Activated T-helper 1 cell treated with anti-CD3 and anti-CD28 coated beads, Interleukin-12 subunit alpha, Interleukin-12 subunit beta, Interleukin-2, Interleukin-4 antibody, amounts not matched to agents 30 ng/mL and 10 ng/mL and 1 ng/mL, durations not matched to agents 14 hours and 24 hours and 36 hours (primary cell): ENCODE measurements at regions not wholly inside any gene's neighbourhood (a gene's known extent, or its start where the extent isn't known, plus 50 kb on each side); places are given as distances from the start of the nearest gene placed in this dataset.

Source experiments
- DNase-seq: peaks from one replicate; pipeline ENCODE4 v3.0.0; 2021; ENCODE audit warnings: low spot score
- H3K27ac Mint-ChIP-seq: one replicate; pipeline ENCODE4 v1.8.0; 2021; ENCODE audit warnings: mild to moderate bottlenecking, mixed read lengths
- H3K27me3 Mint-ChIP-seq: one replicate; pipeline ENCODE4 v1.8.0; 2022; ENCODE audit warnings: mild to moderate bottlenecking, moderate library complexity, mixed read lengths; ENCODE audit not compliant: insufficient read depth
- H3K36me3 Mint-ChIP-seq: one replicate; pipeline ENCODE4 v1.8.0; 2021; ENCODE audit warnings: low read depth, mixed read lengths
- H3K4me1 Mint-ChIP-seq: one replicate; pipeline ENCODE4 v1.8.0; 2021; ENCODE audit warnings: low read depth, mixed read lengths
- H3K4me3 Mint-ChIP-seq: one replicate; pipeline ENCODE4 v1.8.0; 2021; ENCODE audit warnings: mild to moderate bottlenecking, moderate library complexity, mixed read lengths
- H3K9me3 Mint-ChIP-seq: one replicate; pipeline ENCODE4 v1.8.0; 2021; ENCODE audit warnings: mixed read lengths
- intact Hi-C: fragments of 100-400 bp; cut with micrococcal nuclease; formaldehyde crosslinking; loops from one replicate; pipeline ENCODE4 v1.15.1; 2024

- Mint-ChIP-seq H3K4me3 (no peak overlapping the region), H3K27ac (no peak overlapping the region), H3K9me3 (no peaks in the 10 kb centered on the region), H3K36me3 (no peaks in the 10 kb centered on the region), H3K4me1 (no peaks in the 10 kb centered on the region), H3K27me3 (no peaks in the 10 kb centered on the region)
- intact Hi-C loops = no loop called here
- no peak for DNase-seq
These were observed 127.4 kb upstream of the CADM1 start for GRCh38 chr11:115631609-115632008.

GRCh38 chr11:115630214-115630613, 126.0 kb upstream of the CADM1 start:
- Mint-ChIP-seq H3K36me3 (no peaks in the 10 kb centered on the region), H3K4me3 (no peak overlapping the region), H3K9me3 (no peaks in the 10 kb centered on the region), H3K4me1 (no peaks in the 10 kb centered on the region), H3K27ac (no peak overlapping the region), H3K27me3 (no peaks in the 10 kb centered on the region)
- intact Hi-C loops = no loop called here
- no peak for DNase-seq

DNA sequence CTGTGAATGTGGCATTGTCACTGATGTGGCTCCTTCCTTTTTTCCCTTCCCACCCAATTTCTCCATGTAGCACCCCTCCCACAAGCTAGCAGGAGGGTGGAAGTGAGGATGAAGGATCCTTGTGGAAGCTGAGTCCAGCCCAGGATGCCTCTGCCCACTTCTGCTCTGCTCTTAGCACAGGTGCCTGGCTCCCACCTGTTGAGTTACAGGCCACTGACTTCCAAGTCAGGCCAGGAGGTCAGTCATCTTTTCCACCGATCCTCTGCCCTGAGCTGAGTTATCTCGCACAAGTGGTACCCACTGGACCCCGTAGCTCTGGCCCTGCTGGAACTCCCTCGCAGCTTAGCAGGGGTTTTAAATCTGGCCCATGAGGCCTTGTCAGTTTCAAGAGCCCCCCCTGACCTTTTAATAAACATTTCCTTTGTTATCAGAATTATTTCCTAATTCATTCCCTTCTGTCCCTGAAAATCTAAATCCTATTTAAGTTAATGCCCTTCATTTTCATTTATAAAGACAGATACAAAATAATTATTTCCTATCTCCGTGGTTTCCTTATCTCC, 125.3 kb upstream of the CADM1 start:
- intact Hi-C loops = no loop called here
- Mint-ChIP-seq H3K27me3 (no peaks in the 10 kb centered on the region), H3K36me3 (no peaks in the 10 kb centered on the region), H3K4me3 (no peak overlapping the region), H3K9me3 (no peaks in the 10 kb centered on the region), H3K27ac (no peak overlapping the region), H3K4me1 (no peaks in the 10 kb centered on the region)
- no peak for DNase-seq

DNA sequence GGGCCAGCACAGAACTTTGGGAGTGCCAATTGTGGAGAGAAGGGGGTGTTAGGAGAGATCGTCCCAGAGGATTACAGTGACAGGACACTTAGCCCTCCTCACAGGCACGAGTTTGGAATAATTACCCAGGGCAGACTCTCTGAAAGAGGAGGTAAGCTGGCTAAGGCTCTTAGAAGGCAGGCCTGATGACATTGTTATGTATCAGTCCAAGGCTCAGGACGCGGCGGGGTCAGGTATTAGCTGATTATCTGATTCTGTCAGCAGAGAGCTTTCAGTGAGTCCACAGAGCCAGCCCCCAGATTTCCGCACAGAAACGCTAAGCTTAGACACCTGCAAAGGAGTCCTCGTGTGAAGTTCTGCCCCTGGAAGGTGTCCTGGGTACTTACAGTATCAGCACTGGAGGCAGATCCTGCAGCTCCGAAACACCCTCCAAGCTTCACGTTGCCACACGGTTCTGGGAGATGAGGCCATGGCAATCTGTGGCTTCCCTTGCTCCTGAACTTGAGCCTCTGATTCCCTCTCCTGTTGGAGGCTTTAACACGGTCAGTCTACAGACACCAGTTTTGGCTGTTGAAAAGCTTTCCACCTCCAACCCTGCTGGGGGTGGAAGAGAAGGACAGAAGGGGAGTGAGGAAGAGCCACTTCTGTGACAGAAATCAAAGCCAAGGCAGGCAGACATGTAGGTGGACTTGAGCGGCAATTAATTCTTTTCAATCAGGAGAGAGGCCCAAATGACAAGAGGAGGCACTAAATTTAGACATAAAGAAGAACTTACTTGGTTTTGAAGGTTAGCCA, 123.6 kb upstream of the CADM1 start:
- no peaks in the 10 kb centered on the region for H3K27me3 Mint-ChIP-seq
- H3K4me1 Mint-ChIP-seq = no peaks in the 10 kb centered on the region
- H3K4me3 Mint-ChIP-seq = no peak overlapping the region
- intact Hi-C loops = no loop called here
- H3K9me3 Mint-ChIP-seq = no peaks in the 10 kb centered on the region
- H3K27ac Mint-ChIP-seq = no peak overlapping the region
- DNase-seq = no peak
- H3K36me3 Mint-ChIP-seq = no peaks in the 10 kb centered on the region

- Mint-ChIP-seq H3K4me1 (no peaks in the 10 kb centered on the region), H3K27ac (no peak overlapping the region), H3K27me3 (no peaks in the 10 kb centered on the region), H3K4me3 (no peak overlapping the region), H3K9me3 (no peaks in the 10 kb centered on the region), H3K36me3 (no peaks in the 10 kb centered on the region)
- DNase-seq = no peak
- intact Hi-C loops = no loop called here
These were observed 122.9 kb upstream of the CADM1 start for GRCh38 chr11:115627071-115627470.

DNA sequence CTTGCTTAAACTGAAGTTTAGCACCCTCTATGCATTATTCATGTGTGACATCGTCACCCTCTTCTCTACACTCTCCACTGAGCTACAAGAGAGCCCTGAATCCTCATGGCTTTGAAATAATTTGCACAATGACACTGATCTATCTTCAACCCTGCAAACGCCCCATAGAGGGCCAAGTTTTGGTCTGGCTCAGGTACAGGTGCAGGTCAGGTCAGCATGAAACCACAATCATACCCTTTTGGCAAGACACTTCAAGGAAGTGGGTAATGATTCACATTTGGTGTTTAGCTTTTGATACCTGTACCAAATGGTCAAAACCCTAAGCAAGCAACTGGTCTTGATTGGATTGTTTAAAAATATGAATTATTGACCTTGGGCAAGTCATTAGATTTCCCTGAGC, 122.2 kb upstream of the CADM1 start:
- Mint-ChIP-seq H3K4me1 (no peaks in the 10 kb centered on the region), H3K9me3 (no peaks in the 10 kb centered on the region), H3K27ac (no peak overlapping the region), H3K4me3 (no peak overlapping the region), H3K36me3 (no peaks in the 10 kb centered on the region), H3K27me3 (no peaks in the 10 kb centered on the region)
- intact Hi-C loops = no loop called here
- DNase-seq = no peak

DNA sequence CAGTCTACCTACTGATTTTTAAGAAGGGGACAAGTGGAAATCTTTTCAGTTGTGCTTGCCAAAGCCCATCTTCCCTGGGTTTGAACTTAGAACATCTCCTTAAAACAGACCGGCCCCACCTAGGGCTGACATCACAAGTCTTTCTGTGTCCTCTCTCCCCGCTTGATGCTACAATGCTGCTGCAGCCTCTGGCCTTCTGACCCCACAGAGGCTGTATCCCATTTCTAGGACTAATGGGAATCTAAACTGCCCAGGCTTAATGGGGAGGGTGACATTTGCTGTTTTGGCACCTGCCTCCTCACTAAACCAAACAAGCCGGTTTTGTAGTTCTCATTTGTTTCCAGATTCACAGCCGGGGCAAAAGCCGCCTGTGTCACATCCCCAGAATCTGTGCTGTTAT, 121.3 kb upstream of the CADM1 start:
- intact Hi-C loops = no loop called here
- Mint-ChIP-seq H3K36me3 (no peaks in the 10 kb centered on the region), H3K4me3 (no peak overlapping the region), H3K4me1 (no peaks in the 10 kb centered on the region), H3K27me3 (no peaks in the 10 kb centered on the region), H3K27ac (no peak overlapping the region), H3K9me3 (no peaks in the 10 kb centered on the region)
- no peak for DNase-seq

DNA sequence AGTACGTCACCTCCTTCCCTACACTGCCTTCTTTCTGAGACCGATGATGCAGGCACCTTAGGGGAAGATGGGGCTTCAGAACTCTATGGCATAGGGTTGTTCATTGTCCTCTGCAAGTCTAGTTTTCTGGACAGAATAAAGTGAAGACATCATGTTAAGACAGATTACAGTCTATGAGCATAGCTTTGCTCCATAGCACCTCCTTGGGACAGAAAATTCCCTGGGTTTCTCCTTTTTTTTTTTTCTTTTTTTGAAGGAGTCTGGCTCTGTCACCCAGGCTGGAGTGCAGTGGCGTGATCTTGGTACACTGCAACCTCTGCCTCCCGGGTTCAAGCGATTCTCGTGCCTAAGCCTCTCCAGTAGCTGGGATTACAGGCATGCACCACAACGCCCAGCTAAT, 119.8 kb upstream of the CADM1 start:
- intact Hi-C loops = no loop called here

GRCh38 chr11:115623021-115623451, 118.8 kb upstream of the CADM1 start:
- H3K4me3 Mint-ChIP-seq = no peak overlapping the region
- no peaks in the 10 kb centered on the region for H3K27me3 Mint-ChIP-seq
- H3K9me3 Mint-ChIP-seq = no peaks in the 10 kb centered on the region
- intact Hi-C loops = no loop called here
- no peaks in the 10 kb centered on the region for H3K36me3 Mint-ChIP-seq
- no peak for DNase-seq
- H3K27ac Mint-ChIP-seq = no peak overlapping the region
- no peaks in the 10 kb centered on the region for H3K4me1 Mint-ChIP-seq

More for the DNA sequence above, 119.8 kb upstream of the CADM1 start:
- H3K4me3 Mint-ChIP-seq = no peak overlapping the region
- H3K27me3 Mint-ChIP-seq = no peaks in the 10 kb centered on the region
- no peaks in the 10 kb centered on the region for H3K9me3 Mint-ChIP-seq
- no peak overlapping the region for H3K27ac Mint-ChIP-seq
- H3K4me1 Mint-ChIP-seq = no peaks in the 10 kb centered on the region
- H3K36me3 Mint-ChIP-seq = no peaks in the 10 kb centered on the region
- no peak for DNase-seq

- Mint-ChIP-seq H3K27me3 (no peaks in the 10 kb centered on the region), H3K4me3 (no peak overlapping the region), H3K36me3 (no peaks in the 10 kb centered on the region), H3K4me1 (no peaks in the 10 kb centered on the region), H3K9me3 (no peaks in the 10 kb centered on the region), H3K27ac (no peak overlapping the region)
- no peak for DNase-seq
- intact Hi-C loops = no loop called here
These were observed 114.2 kb upstream of the CADM1 start for GRCh38 chr11:115618428-115618827.

GRCh38 chr11:115617767-115618166, 113.6 kb upstream of the CADM1 start:
- Mint-ChIP-seq H3K4me1 (no peaks in the 10 kb centered on the region), H3K27me3 (no peaks in the 10 kb centered on the region), H3K27ac (no peak overlapping the region), H3K36me3 (no peaks in the 10 kb centered on the region), H3K9me3 (no peaks in the 10 kb centered on the region), H3K4me3 (no peak overlapping the region)
- intact Hi-C loops = no loop called here
- DNase-seq = no peak

GRCh38 chr11:115616971-115617370, 112.8 kb upstream of the CADM1 start:
- no peak overlapping the region for H3K4me3 Mint-ChIP-seq
- no peaks in the 10 kb centered on the region for H3K4me1 Mint-ChIP-seq
- intact Hi-C loops = no loop called here
- H3K27ac Mint-ChIP-seq = no peak overlapping the region
- DNase-seq = no peak
- H3K27me3 Mint-ChIP-seq = no peaks in the 10 kb centered on the region
- H3K36me3 Mint-ChIP-seq = no peaks in the 10 kb centered on the region
- H3K9me3 Mint-ChIP-seq = no peaks in the 10 kb centered on the region

GRCh38 chr11:115613986-115614632, 109.9 kb upstream of the CADM1 start:
- Mint-ChIP-seq H3K9me3 (no peaks in the 10 kb centered on the region), H3K4me3 (no peak overlapping the region), H3K4me1 (no peaks in the 10 kb centered on the region), H3K36me3 (no peaks in the 10 kb centered on the region), H3K27me3 (no peaks in the 10 kb centered on the region), H3K27ac (no peak overlapping the region)
- no peak for DNase-seq
- intact Hi-C loops = no loop called here
